Erythroblast (primary cell): ENCODE measurements at regions not wholly inside any gene's neighbourhood (a gene's known extent, or its start where the extent isn't known, plus 50 kb on each side); places are given as distances from the start of the nearest gene placed in this dataset.

Source experiments
- GATA1 ChIP-seq: IDR thresholded peaks from 2 replicates; pipeline ENCODE4 v1.6.1; 2011; ENCODE audit warnings: low read depth, mild to moderate bottlenecking, control low read depth, low read length, moderate library complexity
- POLR2A ChIP-seq: IDR thresholded peaks from 2 replicates; pipeline ENCODE4 v1.6.1; 2011; ENCODE audit warnings: mild to moderate bottlenecking, low read length

- TF ChIP-seq POLR2A (no peak), GATA1 (no peak)
Observed at GRCh38 chr3:150094150-150094933, 123.6 kb upstream of the PFN2 start.
